Amniotic epithelial cell (primary cell): ENCODE measurements at regions not wholly inside any gene's neighbourhood (a gene's known extent, or its start where the extent isn't known, plus 50 kb on each side); places are given as distances from the start of the nearest gene placed in this dataset.
"Not testable (repeated sequence)": the region's sequence is repeated elsewhere in the genome, so short reads cannot be mapped to it uniquely, and the experiment has no call there.

ENCODE experiments used
- DNase-seq: peaks from one replicate; pipeline ENCODE4 v3.0.0-alpha.2; 2010; ENCODE audit warnings: low read depth

DNA sequence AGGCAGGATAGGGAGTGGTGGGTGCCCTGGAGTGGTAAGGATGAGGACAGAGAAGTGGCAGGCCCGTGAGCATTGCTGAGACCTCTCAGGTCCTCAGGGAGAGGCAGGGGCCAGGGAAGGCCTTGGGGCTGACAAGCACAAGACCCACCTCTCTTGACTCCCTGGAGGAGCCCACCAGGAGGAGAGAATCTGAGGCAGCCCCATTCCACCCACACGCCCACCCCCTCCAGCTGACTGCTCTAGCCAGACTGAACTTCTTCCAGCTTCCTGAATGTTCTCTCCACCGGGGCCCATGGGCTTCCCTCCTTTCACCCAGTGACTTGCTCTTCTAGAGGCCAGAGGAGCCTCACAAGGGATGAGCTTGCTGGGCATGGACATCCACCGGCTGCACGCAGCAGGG lies 1403.0 kb downstream of the BRD1 start:
- no peak for DNase-seq

- DNase-seq = no peak
These were observed 1403.5 kb downstream of the BRD1 start for GRCh38 chr22:48424201-48424627.

- no peak for DNase-seq
These were observed 1404.2 kb downstream of the BRD1 start for GRCh38 chr22:48423481-48423911.

DNA sequence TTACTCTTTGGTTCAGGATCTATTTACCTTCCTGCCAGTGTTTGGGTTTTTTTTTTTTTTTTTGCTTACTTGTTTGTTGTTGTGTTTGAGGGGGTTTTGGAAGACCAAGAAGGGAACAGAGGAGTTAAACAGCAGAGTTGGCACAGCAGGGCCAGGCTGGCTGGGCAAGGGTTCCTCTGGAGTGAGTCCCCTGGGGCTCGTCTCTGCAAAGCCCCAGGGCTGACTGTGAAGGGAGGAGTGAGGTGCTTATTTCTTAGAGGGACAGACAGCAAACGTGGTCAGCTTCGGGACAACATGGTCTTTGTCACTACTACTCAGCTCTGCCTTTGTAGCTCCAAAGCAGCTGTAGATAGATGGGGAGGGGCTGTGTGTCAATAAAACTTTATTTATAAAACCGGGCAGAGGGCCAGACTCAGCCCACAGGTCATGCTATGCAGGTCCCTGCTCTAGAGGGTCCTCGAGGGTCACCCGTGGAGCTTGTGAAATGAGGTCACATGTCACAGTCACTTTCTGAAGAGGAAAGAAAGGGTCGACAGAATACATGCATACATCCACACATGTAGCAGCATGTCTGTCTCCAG lies 1404.7 kb downstream of the BRD1 start:
- no peak for DNase-seq

- no peak for DNase-seq
These were observed 1408.8 kb downstream of the BRD1 start for GRCh38 chr22:48418831-48419230.

DNA sequence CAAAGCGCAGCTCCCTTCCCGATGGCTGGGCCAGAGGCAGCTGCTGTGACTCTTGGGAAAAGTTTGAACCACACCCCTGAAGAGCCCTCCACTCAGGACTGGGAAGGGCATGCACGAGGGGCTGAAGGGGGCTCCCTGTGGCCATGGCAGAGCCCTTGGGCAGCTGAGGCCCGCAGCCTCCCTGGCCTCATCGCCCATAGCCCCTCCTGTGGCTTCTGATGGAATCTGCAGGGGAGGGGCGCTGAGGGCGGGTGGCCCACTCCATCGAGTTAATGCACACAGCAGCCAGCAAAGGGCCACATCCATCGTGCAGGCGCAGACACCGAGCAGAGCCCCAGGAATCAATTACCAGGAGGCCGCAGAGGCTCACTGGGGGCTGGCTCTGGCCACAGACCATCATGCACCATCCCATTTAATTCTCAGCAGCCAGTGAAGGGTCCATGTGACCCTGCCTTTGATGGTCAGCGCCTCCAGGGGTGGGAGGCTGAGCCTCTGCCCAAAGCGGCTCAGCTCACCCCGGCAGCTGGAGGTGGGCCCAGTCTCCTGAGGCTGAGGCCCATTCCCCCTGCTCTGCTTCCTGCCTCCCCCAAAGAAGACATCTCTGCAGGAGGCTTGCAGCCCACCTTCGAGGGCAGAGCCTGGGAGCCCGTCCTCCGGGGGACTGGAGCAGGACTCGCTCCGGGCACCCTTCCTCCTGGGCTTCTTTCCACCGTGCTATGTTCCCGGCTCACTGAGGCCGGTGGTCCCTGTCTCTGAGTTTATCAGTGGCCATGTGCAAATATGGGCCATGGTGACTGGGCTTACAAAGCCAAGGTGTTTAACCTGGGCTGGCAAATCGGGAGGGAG lies 1410.2 kb downstream of the BRD1 start:
- DNase-seq = no peak

- no peak for DNase-seq
These were observed 1411.1 kb downstream of the BRD1 start for GRCh38 chr22:48416396-48417224.

DNA sequence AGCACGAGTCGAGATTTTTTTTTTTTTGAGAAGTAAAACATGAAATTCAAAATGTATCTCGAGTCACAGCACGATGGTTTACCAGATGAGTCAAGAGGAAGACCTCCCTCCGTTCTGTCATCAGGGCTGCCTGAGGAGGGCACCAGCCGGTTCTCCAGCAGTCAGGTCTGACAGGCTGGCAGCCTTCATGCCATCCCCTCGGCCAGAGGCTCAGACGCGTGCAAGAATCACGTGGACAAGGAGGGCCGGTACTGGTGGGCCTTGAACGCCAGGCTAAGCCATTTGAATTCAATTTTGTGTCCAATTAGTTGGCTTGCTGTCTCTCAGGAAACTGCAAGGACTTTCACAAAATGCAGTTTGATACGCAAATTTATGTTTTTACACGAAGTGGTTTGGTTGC lies 1412.2 kb downstream of the BRD1 start:
- no peak for DNase-seq

DNA sequence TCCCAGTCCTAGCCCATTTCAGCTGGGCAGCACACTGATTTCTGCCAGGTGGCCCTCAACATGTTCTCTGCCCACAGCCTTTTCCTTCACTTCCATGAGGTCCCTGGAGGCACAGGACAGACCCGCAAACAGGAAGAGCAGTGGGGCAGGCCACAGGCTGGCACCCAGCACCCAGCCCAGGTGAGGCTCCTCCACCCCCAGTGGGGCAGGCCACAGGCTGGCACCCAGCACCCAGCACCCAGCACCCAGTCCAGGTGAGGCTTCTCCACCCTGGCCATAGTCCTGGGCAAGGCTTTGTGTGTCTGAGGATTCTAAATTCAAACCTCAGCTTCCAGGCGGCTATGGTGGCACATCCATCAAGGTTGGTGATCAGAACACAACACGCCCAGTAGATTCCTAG lies 1413.0 kb downstream of the BRD1 start:
- no peak for DNase-seq

DNA sequence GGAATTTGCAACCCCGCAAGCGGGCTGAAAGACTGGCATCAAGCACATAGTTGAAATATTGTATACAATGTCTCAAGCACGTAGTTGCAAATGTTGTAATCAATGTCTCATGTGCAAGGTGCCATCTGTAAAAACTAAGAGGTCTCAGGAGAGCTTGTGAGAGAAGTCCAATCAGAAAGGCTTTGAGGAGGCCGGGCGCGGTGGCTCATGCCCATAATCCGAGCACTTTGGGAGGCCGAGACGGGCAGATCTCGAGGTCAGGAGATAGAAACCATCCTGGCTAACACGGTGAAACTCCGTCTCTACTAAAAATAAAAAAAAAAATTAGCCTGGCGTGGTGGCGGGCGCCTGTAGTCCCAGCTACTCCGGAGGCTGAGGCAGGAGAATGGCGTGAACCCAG lies 1414.7 kb downstream of the BRD1 start:
- not testable (repeated sequence) for DNase-seq

GRCh38 chr22:48410536-48410935 lies 1417.1 kb downstream of the BRD1 start:
- no peak for DNase-seq

- no peak for DNase-seq
These were observed 1420.3 kb downstream of the BRD1 start for GRCh38 chr22:48407256-48407955.

DNA sequence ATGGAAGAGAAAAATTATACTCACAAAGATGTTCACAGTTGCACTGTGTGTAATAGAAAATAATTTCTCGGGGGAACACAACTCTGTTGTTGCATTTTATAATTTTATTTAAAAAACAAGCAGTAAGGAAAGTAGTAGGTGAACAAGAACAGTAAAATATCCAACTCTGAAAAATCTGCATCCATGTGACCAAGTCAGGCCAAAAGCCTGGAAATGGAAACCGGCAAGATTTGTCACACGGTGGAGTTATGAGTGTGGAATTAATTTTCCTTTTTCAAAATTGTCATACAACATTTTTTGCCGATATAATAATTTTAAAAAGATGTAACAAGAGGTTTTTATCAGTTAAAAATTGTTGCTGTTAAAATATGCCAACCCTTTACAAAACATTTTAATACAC lies 1421.5 kb downstream of the BRD1 start:
- DNase-seq = no peak

GRCh38 chr22:48405741-48406140 lies 1421.9 kb downstream of the BRD1 start:
- no peak for DNase-seq

GRCh38 chr22:48404801-48405447 lies 1422.7 kb downstream of the BRD1 start:
- DNase-seq = no peak

DNA sequence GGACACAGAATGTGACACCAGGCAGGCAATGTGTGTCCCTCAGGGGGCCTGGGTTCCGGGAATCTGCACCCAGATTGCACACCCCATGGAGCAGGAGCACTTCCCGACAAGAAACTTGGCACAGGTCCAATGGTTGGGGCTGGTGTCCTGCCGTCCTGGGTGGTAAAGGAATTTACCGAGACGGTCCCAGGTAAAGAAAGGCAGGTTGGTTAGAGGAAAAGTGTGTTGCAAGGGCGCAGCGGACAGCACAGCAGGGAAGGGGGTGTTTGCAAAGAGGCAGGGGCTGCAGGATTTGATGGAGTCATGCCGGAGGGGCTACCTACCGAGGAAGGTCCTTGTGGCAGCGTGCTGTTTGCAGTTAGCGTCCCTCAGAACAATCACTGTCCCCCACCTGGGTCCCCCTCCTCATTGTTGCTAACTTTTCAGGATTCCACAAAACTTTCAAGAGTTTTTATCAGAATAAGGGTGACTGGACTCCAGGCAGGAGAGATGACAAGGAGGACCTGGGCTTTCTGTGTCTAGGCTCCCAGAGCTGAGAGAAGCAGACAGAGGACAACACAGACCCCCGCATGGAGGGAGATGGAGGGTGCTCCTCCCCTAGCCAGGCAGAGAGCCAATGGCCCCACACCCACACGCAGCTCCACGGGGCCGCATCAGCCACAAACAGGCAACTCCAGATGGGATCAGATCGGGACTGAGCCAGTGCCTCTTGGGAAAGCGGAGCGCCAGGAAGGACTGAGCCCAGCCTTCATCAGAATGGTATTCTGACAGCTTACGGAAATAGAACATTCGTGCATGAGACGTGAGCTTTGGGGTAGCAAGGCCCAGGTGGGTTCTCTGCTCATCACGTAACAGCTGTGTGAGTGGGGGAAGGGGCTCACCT lies 1423.9 kb downstream of the BRD1 start:
- DNase-seq = no peak

DNA sequence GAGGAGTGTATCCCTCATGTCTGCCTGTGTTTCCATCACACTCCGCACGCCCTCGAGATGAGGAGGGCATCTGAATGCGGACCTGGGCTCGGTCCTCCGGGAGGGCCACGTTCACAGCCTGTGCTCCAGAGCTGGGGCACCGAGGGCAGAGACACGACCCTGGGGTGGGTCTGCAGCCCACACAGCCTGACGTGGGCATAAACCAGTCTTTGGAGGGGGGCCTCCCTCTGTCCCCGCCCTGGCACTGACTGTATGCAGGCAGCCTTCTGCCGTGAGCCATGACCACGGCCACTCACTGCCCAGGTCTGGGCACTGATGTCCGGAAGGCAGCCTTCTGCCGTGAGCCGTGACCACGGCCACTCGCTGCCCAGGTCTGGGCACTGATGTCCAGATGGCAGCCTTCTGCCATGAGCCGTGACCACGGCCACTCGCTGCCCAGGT lies 1425.1 kb downstream of the BRD1 start:
- DNase-seq = no peak

DNA sequence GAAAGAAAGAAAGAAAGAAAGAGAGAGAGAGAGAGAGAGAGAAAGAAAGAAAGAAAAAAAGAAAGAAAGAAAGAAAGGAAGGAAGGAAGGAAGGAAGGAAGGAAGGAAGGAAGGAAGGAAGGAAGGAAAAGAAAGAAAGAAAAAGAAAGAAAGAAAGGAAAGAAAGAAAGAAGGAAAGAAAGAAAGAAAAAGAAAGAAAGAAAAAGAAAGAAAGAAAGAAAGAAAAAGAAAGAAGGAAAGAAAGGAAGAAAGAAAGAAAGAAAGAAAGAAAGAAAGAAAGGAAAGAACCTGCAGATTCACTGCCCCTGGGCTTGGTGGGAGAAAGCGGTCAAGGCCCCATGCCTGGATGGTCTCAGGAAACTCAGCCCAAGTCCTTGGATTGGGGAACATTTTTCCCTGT lies 1426.2 kb downstream of the BRD1 start:
- DNase-seq = not testable (repeated sequence)

DNA sequence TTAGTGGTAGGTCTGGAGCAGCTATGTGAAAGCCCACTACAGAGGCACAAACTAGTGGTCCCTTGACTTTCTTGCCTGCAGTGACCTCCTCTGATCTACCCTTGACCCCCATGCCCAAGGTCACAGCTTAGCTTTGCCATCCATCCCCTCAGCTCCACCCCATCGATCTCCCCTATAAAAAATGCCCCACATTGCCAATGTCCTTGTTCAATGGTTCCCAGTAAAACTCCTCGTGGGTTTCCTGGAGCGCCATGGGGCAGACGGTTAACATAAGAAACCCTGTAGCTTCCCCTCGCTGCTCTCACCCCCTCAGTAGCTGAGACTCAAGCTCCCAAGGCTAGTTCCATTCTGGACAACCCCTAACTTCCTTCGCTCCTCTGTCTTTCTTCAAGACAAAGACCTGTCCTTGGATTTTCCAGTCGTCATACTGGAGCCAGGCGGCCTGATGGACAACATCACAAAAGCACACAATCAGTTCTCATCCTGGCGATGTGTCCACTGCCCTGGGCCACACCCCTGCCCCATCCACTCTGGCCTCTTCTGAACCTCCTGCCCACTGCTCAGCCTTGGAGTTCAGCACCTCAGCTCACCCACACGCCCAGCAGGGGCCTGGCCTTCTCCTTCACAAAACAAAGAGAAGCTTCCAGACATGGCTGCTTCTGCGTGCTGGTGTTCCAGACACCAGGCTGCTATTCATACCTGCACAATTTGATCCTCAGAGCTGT lies 1429.3 kb downstream of the BRD1 start:
- DNase-seq = no peak
